NCI-H82 treated with DMSO at 0.1 percent for 48 hours (cell line): ENCODE measurements at regions not wholly inside any gene's neighbourhood (a gene's known extent, or its start where the extent isn't known, plus 50 kb on each side); places are given as distances from the start of the nearest gene placed in this dataset.

Experiments used
- DNase-seq: peaks from one replicate; lab custom pipeline; 2025; ENCODE audit not compliant: unreplicated experiment; lab: John Stamatoyannopoulos, UW

DNA sequence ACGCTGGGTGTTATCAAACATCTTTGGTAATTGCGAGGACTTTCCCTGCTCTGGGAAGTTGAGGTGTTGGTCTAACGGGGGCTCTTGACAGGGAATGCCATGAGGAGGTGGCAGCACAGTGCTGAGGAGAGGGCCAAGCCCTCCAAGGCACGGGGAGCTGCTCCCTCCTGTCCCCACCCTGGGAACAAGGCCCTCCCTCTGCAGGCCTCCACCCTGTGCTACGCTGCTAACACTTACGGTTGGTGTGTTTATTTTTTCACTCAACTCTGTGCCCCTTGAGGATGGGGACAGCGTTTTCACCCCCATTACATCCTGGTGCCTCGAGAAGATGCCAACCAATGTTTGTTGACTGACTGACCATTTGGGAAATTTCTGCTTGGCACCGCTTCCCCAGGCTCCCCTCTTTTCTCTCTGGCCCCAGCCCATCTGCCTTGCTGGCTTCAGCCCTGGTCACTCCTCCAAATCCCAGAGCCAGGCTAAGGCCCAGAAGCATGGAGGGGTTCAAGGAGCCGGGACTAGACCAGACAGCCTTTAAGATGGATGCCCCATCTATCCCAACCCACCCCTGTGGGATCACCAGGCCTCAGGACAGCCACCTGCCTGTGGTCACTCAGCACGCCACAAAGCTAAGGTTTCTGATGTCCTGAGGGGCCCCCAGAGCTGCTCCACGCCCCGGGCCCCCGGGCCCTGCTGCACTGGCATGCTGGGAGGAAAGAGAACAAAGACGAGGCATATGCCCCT, 125.7 kb downstream of the BARX1 start:
- DNase-seq = no peak

DNA sequence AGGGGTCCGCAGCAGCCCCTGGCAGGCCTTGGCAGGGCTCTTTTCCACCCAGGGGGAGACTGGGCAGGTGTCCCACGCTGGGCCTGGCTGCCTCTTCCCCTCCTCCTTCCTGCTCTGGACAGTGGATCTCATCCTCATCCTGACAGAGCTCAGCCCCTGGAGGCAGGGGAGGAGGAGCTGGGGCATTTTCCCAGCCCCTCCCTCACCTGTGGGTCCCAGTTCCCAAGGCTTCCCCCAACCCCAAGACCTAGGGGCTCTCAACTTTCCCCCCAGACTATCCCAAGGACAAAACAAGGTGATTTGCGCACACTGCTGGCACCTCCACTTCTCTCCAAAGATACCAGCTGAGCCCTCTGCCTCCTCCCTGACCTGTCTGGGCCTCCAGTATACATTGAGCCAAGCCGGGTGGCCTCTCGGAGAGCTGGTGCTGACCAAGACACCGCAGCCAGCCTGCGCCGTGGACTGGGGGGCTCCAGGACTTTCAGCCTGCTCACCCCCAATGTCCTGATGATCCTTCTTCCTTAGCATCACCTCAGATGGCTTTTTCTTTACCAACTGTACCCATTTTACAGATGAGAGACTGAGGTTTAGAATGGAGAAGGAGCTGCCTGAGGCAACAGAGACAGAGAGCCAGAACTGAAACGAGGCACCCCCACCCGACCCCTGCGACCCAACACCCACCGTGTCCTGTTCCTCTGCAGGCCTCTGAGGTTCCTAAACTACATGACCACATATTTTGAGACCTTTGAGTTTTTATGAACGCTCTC, 126.6 kb downstream of the BARX1 start:
- DNase-seq = no peak

DNA sequence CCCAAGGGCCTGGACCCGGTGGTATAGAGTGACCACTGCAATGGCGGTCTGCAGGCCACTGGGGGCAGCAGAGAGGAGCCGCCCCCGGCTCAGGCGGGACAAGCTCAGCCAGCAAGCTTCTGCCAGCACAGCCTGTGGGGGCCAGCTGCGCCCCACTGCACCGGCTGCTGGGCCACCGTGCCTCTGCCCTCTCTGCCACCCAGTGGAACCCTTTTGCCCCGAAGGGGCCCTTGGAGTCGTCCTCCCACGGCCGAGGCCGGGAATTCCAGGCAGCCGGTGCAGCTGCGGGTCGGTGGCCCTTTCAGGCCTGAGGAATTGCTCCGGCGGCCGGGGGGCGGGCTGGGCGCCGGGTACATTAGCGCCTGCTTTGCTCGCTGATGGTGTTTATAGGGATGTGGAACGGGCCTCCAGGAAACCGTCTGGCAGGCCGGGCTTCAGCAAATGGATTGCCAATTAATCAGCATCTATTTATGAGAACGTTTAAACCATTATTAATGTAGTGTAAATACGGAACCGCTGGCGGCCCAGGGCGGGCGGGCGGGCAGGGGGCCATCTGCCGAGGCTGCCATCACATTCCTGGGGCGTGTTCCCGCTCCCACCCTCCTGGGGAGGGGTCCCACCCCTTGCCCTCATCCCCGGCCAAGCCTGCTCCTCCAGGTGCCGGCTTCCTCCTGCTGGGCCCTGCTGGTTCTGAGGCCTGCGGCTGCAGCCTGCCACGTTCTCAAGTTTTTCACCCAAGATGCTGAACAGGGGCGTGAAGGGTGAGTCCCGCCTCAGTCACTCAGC, 127.4 kb downstream of the BARX1 start:
- DNase-seq = no peak

DNA sequence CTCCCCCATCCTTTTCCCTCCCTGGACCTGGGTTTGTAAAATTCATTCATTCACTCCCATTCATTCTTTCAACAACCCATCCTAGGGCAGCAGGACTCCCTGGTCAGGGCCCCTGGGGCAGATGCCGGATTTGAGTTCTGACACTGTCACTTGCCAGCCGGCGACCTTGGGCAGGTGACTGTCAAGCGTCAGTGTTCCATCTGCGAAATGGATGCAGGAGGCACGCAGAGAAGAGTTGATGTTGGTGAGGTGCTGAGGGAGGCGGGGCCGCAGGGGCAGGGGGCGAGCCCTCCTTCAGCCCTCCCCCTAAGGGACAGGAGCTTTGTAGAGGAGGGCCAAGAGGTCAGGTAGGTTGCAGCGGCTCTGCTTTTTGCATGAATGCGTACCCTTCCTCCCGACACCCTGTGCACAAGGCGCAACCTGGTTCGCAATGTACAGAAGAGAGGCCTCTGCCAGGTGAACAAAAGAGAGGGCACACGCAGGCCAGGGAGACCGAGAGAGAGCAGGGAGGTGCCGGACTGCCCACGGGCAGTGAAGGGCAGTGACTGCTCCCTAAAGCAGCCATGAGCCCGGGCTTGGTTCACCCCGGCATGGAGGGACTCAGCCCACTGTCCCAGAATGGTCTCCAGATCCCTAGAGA, 128.1 kb downstream of the BARX1 start:
- DNase-seq = no peak

DNA sequence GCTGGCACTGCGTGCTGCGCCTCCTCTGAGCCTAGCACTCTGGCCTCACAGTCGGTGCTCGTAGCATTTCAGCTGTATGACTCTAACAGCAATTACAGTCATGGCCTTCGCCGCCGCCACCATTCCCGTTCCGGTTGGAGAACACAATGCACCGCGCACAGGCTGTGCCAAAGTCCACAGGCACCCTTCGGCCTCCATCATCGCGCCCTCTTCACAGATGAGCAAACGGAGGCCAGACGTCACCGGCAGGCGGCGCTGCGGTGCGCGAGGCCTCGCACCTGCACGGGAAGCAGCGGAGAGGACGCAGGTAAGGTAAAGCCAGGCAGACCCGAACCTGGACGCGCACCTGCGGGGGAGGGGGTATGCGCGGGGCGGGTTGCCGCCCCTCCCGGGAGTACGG, 128.9 kb downstream of the BARX1 start:
- DNase-seq = no peak

DNA sequence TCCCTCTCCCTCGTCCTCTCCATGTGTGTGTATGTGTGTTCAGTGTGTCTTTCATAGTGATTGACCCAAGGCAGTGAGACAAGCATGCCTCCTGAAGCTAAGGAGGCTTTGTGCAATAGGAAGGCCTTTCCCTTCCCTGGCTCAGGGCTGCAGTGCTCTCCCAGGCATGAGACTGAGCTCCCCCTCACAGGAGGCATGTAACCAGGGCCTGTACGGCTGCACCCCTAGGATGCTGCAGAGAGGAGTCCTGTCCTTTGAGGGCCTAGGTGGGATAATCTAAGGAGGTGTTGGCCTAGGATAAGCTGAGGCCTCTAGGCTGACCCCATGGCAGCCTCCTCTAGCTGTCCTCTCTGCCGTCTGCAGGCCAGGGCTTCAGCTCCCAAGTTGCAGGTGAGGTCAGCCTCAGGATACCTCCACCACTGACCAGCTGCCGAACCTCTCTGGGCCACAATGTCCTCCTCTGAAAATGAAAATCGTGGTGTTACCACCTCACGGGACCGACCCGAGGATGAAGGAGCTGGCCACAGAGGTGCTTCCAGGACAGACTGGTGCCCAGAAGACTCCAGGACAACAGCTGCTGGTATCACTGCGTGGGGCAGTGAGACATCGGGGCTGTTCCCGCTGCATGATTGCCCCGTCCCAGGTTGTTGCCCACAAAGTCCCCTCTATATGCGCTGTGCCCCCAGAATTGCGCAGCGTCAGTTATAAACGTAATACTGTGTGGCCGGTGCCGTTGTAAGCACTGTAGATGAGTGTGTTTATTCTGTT, 129.6 kb downstream of the BARX1 start:
- no peak for DNase-seq

DNA sequence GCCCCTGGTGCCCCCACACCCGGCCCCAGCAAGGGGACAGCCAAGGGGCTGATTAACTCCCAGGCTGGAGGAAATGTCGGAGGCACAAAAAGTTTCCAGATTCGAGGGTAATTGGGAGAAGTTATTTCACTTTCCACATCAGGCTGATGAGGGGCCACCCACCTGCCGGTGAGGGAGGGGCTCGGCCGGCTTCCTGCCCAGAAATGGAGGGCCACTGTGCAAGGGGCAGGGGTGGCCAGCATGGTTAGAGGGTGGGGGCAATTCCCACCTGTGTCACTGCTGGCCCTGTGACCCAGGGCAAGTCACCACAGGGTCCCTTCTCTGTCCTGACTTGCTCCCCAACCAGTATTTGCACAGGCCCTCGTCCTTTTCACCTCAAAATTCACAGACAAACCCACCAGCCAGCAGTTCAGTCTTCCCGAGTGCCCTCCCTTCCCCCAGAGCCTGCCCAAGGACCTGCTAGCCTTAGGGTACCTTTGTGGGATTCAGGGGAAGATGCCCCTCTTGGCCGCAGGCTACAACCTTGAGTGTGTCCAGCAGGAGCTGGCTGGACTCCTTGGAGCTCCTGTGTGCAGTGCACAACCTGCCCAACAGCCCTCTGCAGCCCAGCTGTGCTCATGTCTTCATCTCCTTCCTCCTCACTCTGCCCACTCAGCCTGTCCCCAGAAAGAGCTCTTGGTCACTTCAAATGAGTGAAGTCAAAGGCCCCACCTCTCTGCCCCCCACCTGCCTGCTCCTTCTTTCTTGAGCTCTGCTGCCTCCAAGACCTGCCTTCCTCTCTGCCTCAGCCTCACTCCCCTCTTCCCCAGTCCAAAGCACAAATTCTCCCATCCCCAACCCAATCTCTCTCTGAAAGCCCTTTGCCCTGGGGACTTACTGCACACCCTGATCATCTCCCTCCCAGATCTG, 130.5 kb downstream of the BARX1 start:
- no peak for DNase-seq

DNA sequence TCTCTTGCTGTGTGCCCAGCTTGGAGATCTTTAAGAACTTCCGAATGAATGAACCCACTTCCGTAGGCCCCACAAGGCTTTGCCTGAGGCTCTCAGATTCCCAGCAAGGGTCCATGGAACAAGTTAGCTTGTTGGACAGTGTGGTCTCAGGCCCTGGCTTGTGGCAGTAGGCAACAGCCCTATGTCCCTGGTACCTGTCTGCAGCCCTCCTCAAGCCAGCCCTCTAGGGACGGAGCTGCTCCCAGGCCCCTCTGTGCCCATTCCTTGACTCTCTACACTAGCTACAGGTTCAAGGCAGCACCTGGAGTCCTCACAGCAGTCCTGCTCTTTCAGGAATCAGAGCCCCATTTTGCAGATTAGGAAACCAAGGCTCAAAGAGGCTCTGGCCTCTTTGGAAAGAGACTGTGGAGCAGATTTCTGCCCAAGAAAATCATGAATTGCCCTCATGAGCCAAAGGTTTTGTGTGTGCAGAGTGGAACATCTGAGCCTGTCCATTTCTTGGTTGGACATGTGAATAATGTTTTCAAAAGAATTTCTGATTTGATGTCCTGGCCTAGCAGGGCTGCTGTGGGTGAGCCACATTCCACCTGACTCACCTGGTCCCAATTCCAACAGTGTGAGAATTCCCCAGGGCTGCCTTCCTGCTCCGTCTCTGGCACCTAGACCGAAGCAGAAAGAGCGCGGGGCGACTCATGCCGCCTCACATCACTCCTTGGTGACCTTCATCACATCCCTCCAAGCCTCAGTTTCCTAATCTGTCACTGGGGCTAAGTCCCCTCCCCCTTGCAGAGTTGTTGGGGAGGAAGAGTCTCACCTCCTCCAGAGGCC, 131.7 kb downstream of the BARX1 start:
- no peak for DNase-seq

DNA sequence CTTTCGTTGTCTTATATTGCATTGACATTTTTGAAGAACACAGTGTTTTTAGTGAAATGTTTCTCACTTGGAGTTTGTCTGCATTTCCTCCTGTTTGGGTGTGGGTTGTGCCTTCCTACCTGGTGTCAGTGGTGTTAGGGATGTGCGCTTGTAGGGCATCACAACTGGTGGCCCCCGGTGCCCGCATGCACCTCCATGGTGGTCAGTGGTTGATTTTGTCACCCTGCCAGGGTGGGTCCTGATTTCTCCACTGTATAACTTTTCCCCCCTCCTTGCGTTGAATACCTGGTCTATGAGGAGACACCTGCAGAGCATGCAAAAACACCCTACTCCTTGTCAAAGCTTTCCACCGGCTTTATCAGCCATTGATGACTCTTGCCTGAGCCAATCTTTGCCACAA, 132.9 kb downstream of the BARX1 start:
- no peak for DNase-seq

DNA sequence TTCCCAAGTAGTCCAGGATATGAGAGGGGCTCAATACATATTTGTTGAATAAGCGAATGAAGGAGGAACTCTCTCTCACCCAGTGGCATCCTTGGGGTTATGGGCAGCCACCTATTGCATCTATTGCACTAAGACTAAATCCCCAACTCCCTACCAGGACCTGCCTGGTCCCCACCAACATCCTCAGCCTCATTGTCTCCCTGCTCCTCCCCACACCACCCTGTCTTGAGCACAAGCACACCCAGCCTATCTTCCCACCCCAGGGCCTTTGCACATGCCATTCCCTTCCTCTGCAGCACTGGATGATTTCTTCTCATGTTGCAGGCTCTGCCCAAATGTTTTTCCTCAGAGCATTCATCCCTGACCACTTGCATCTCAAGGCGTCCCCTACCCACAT, 133.8 kb downstream of the BARX1 start:
- DNase-seq = no peak

DNA sequence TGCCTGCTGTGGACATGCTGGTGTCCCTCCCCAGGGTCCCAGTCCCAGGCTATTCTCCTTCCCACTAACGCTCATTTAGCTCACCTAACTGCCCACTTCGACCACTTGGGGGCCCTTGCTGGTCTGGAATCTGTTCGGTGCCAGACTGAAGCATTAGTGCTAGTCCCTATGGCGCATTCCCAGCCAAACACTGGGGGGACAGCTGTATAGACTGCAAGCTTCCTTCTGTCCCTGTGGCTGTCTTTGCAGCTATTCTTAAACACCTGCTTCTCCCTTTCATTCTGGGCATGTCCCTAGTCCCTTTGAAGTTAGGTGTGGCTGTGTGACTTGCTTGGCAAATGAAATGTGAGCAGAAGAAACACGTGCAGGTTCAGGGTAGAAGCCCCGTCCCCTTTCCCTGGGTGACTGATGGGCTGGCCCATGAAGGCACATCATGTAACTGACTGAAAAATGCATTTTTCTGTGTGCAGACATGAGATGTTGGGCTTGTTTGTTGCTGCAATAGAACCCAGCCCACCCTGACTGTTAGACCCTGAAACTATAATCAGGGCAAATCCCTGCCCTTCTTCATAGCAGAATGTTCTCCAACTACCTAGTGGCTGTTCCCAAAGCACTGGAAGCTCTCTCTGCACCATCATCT, 134.4 kb downstream of the BARX1 start:
- DNase-seq = no peak

DNA sequence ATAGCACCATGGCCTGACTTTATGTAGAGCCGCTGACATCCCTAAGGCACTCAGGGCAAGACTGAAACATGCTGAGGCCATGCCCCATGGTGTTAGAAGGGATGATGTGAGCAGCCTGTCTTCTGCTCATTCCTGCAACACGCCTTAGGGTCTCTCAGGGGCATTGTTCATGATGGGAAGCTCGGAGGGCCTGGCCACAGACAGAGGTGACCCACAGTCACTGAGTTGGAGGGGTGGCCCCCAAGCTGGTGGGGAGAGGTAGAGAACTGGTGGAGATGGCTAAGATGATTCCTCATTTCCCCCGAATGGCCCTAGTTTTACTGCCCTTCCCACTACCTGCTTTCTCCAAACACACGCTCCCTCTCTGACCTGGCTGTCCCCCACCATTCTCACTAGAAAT, 135.2 kb downstream of the BARX1 start:
- DNase-seq = no peak

DNA sequence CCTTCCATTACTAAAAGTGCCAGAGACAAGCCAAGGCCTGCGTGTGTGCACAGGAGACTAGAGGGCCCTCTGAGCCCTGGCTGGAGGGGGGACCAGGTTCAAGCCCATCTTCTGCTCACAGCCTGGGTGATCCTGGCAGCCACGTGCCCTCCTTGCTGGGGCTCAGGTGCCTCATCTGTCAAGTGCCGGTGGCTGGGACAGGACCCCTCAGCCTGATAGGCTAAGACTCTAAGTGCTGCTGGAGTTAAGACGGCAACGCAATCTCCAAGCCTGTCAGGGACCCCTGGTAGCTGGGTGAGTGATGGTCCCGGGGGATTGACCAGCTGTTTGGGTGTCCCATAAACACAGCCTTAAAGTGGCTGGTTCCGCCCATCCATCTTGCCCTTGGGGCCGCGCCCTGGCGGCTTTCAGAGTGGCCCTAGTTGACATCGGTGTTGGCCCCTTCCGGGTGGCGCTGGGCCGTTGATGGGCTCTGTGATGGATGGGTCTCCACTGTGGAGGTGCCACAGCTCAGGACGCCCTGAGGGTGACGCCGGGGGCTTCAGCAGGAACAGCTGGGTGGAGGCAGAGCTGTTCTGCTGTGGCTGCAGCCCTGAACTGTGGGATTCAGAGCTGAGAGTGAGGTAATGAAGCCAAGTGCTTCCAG, 136.2 kb downstream of the BARX1 start:
- DNase-seq = no peak

DNA sequence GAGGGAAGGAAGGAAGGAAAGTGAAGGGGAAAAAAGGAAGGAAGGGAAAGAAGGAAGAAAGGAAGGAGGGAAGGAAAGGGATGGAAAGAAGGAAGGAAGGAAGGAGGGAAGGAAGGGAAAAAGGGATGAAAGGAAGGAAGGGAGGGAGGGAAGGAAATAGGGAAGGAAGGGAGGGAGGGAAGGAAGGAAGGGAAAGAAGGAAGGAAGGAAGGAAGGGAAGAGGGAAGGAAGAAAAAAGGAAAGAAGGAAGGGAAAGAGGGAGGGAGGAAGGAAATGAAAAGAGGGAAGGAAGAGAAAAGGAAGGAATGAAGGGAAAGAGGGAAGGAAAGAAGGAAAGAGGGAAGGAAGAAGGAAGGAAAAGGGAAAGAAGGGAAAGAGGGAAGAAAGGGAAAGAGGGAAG, 136.9 kb downstream of the BARX1 start:
- no peak for DNase-seq

DNA sequence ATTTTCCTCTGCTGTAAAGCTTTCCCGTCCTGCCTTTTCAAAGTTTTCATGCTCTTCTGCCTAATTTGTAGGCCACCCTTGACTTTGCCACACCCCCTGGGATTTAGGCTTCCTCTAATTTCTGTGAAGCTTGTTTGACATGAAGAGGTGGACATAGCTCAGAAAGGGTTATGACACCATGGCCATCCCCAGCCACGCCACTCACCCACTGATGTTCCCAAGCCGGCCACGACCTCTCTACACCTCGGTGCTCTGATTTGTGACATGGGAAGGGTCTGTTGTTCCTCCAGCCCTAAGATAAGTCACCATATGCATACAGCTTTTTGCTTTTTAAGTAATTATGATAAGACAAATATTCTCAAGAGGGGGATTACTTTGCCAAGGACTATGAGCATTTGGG, 139.5 kb downstream of the BARX1 start:
- no peak for DNase-seq

DNA sequence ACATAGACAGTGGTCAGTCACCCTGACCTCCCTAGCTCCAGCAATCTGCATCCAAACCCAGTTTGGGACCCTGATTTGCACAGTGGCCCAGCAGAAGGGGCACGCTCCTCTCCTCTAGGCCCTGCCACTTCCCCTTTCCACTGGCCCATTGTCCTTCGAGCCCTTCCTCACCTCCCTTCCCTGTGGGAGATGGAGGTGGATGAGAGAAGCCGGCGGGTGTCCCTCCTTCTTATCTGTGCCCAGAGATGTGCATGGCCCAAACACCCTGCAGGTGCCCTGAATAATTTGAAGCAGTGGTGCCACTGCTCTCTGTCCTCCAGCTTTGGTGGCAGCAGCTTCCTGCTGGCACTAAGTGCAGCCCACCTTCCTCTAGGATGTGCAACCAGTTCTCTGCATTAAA, 140.0 kb downstream of the BARX1 start:
- no peak for DNase-seq

DNA sequence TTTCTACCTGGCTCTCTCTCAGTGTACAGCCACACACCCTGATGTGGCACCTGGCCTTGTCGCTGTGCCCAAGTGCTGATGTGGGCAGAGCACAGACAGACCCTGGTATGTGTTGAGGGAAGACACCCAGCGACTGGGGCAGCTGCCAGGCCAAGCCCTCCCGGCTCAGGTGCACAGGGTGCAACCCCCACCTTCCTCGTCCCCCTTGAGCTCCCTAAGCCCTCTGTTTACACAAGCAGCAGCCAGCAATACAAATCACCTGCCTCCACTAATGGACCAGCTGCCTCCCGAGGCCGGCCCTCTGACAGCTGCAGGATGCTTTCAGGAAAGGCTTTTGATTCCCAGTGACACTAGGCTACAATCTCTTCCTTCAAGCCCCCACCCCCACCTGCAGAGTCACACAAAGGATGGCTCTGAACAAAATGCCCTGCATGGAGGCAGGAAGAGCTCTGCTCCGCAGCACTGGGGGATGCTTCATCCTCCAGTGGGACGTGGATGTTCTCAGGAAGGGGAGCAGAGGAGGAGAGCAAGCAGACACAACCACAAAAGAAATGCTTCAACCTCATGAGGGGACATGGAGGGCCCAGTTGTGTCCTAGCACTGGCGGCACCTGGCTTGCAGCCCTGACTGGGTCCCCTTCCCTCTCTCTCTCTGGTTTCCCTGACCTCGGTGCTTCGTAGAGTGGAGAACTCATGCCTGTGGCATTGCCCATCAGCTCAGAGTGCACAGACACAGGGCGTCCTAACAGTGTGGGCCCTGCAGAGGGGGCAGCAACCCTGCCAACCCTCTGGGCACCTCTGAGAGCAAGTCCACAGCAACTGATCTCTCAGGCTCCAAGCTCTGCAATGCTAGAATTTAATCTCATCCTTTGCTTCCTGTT, 140.8 kb downstream of the BARX1 start:
- peak; percentile 52 for DNase-seq
